ENCODE measurements at regions not wholly inside any gene's neighbourhood (a gene's known extent, or its start where the extent isn't known, plus 50 kb on each side); places are given as distances from the start of the nearest gene placed in this dataset.

DNA sequence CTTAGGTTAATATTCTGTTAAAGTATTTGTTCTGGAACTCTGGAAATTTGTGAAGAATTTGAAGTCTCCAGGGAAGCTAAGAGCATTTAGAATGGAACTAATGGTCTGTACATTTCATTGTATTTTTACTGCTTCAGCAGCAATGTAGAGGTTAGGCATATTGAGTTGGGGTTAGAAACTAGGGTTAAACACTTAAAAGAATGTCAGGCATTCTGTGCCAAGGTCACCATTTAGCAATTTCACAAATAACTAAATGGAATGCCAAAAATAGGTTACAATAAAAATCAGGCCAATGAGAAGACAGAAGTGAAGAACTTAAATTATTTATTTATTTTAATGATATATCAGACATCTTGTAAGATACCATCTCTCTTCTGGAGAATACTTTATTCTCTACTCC is 210.8 kb downstream of the C12orf50 start:
- no peak for DNase-seq (ENCODE audit: low spot score)
- no peak for TF ChIP-seq CTCF (IDR thresholded peaks at IDR 0.05; ENCODE audit: extremely low read depth, missing control alignments)

- no peak for TF ChIP-seq CTCF (IDR thresholded peaks at IDR 0.05; ENCODE audit: extremely low read depth, missing control alignments)
- no peak for DNase-seq (ENCODE audit: low spot score)
These were observed 213.2 kb downstream of the C12orf50 start for GRCh38 chr12:87815771-87816585.

DNA sequence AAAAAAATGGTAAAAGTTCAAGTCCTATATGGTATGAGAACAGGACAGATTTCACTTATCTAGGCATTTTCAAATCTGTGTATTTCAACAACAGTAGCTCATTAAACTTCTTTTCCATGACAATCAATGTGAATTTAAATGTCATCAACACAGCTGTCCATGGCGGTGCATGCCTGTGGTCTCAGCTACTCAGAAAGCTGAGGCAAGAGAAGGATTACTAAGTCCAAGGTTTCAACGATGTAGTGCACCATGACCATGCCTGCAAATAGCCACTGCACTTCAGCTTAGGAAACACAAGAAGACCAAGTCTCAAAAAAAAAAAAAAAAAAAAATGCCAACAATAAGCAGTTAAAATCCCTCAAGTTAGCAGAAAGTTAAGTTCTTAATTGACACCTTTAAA is 214.6 kb downstream of the C12orf50 start:
- no peak for TF ChIP-seq CTCF (IDR thresholded peaks at IDR 0.05; ENCODE audit: extremely low read depth, missing control alignments)

GRCh38 chr12:87813476-87814234 is 215.5 kb downstream of the C12orf50 start:
- no peak for DNase-seq (ENCODE audit: low spot score)
- no peak for TF ChIP-seq CTCF (IDR thresholded peaks at IDR 0.05; ENCODE audit: extremely low read depth, missing control alignments)

More for the DNA sequence above, 214.6 kb downstream of the C12orf50 start:
- no peak for DNase-seq (ENCODE audit: low spot score)

- no peak for DNase-seq (ENCODE audit: low spot score)
- TF ChIP-seq CTCF (IDR thresholded peaks at IDR 0.05; ENCODE audit: extremely low read depth, missing control alignments): no peak
These were observed 216.5 kb downstream of the C12orf50 start for GRCh38 chr12:87812681-87813080.

DNA sequence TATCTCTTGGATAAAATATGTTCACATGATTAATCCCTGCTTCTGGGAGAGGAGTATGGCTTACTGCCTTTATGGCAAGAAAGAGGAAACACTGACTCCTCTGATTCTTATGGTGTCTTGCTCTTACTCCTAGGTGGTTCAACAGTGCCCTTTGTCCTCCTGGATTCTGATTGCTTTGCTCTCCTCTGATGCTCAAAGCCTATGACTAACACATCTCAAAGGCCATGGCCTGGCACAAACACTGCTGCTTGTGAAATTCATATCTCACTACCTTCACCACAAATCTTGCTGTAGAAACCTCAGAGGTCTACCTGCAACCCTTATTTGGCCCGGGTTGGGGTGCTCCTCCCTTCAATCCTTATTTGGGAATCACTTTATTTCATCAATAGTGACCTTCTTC is 217.2 kb downstream of the C12orf50 start:
- no peak for DNase-seq (ENCODE audit: low spot score)

More for the DNA sequence above, 217.2 kb downstream of the C12orf50 start:
- TF ChIP-seq CTCF (IDR thresholded peaks at IDR 0.05; ENCODE audit: extremely low read depth, missing control alignments): no peak

Data from GM20000 (cell line).